Heart left ventricle (tissue), 13 donors: ENCODE measurements at regions not wholly inside any gene's neighbourhood (a gene's known extent, or its start where the extent isn't known, plus 50 kb on each side); places are given as distances from the start of the nearest gene placed in this dataset.

Experiments
- CTCF ChIP-seq, 12 donors: fragments of 200-600 bp; sonication (generic) in 4 of 12; IDR thresholded peaks; one replicate each; pipeline versions ENCODE4 v1.5.0 to v1.8.0; 2018 to 2022; ENCODE audit warnings: antibody characterized with exemption in 12 of 12, mild to moderate bottlenecking in 5 of 12
- POLR2A ChIP-seq, 2 donors: fragments of 450-650 bp; IDR thresholded peaks; one replicate each; pipeline ENCODE4 v1.6.1; 2017; ENCODE audit warnings: antibody characterized with exemption in 2 of 2, mild to moderate bottlenecking in 2 of 2, moderate library complexity in 2 of 2
- donor health status: ischemic (EF 13 %, LVEDD 7.1; RV severe dilation, severe dysfunction).
- donor health status: DM: no; HTN: yes; CAD: no.
- donor health status: DM: no; HTN: no; CAD: no.
- donor health status: ischemic (EF 25% LVEDD 6.9; RV normal size, moderate dysfunction).
- donor health status: ischemic (EF 25% LVEDD 5.7; RV mildly dilated, moderate dysfunction).
- donor health status: ischemic (EF 35%, LVEDD 5.7; RV mildly dilated, moderate dysfunction).
- donor health status: nonischemic (EF 11% LVEDD 7.7; RV severe dilation, severe dysfunction).
- donor health status: DM: yes; HTN: yes; CAD: no.
- donor health status: PGD.
- donor health status: ischemic (EF 29% LVEDD 5.4; RV normal size, mild dysfunction).
- donor health status: nonischemic (EF 23%, LVEDD 6.1; RV moderate dilation, normal function).

- TF ChIP-seq CTCF (IDR thresholded peaks at IDR 0.05) (no peak), POLR2A (IDR thresholded peaks at IDR 0.05) (no peak)
Measured at GRCh38 chr13:26932465-26932864, 171.9 kb upstream of the GPR12 start.
